Colon (tissue), 2 donors: ENCODE measurements at regions not wholly inside any gene's neighbourhood (a gene's known extent, or its start where the extent isn't known, plus 50 kb on each side); places are given as distances from the start of the nearest gene placed in this dataset.

Experiments used
- FAIRE-seq: peaks from 2 replicates; lab custom pipeline; 2012; peaks lifted over from hg19 to GRCh38; lab: Jason Lieb, UNC
- donor health status: control.
- donor health status: control.

DNA sequence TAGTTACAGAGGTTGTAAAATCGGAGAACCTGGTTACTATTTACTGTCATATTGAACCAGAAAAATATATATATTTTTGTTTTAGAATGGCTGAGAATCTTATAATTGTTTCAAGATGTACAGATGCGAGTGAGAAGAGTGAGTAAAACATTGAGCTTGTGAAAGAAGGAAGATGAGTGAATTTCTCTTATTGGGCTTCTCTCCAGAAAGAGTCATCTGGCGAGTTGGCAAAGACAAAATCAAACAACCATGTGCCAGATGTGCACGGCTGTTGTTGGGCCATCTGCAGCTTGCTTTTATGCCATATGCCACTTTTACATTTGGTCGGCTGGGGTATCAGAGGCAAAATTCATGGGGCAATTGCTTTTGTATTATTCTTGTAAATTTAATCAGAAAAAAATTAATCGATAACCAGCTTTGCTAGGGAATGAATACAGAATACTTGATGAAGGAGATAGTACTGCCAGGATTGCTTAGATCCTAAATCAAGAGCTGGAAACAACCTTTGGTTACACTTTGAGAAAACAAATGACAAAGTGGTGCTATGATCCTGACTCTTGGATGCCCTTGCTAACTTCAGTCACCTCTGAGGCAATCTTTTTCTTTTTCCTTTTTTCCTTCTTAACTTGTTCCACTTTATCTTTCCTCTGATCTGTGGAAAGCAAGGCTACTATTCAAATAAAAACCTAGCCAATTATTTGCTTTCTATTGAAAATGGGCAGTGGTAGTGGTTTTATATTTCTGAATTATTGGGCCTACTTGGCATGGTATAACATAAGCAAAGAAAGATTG, 97.1 kb upstream of the GRIK2 start:
- no peak for FAIRE-seq

DNA sequence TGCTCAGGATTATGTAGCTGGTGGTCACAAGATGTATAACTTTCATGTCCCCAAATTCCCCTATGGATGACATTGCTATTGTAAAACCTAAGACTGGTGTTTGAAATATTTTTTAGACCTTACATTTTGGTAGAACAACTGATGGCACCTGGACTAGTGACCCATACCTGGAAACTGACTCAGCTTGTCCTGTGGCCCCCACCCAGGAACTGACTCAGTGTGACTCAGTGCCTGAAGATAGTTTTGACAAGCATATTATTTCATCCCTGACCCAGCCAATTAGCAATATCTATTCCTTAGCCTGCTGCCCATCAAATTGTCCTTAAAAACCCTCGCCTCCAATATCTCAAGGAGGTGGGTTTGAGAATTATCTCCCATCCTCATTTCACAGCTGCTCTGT, 90.9 kb upstream of the GRIK2 start:
- no peak for FAIRE-seq

DNA sequence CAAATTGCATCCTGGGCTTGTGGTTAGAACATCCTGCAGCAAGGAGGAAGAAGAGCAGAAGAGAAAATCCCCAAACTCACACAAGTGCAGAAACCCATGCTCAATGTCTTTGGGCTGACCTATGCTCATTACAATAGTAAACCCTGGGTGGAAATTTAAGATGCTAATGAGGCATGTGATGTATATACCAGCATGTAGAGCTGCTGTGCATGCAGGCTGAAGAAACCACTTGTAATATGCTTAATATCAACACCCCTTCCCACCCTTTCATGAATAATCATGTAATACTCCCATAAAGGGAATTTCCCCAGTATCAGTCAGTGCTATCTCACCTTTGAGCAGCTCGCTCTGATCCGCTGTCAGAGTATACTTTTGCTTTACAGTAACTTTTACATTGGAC, 90.0 kb upstream of the GRIK2 start:
- no peak for FAIRE-seq

DNA sequence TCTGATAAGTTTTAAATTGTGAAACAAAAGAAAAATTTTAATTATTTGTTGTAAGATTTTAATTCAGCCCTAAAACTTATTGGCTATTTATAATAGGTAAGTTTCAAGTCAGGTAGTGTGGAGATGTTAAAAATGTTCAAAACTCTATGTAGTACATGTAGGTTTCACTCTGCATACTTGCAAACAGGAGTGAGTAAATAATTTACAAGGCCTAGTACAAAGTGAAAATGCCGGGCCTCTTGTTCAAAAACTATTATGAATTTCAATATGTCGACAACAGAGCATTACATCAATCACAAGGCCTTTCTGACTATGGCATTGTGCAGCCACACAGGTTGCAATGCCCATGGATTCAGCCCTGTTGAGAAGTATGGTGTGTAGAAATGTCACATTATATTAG, 80.9 kb upstream of the GRIK2 start:
- no peak for FAIRE-seq

DNA sequence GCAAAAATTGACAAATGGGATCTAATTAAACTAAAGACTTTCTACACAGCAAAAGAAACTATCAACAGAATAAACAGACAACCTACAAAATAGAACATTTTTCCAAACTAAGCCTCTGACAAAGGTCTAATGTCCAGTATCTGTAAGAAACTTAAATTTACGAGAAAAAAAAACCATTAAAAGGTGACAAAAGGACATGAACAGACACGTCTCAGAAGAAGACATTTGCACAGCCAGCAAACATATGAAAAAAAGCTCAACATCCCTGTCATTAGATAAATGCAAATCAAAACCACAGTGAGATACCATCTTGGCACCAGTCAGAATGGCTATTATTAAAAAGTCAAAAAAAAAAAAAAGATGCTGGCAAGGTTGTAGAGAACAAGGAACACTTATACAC, 70.6 kb upstream of the GRIK2 start:
- FAIRE-seq, result no peak

DNA sequence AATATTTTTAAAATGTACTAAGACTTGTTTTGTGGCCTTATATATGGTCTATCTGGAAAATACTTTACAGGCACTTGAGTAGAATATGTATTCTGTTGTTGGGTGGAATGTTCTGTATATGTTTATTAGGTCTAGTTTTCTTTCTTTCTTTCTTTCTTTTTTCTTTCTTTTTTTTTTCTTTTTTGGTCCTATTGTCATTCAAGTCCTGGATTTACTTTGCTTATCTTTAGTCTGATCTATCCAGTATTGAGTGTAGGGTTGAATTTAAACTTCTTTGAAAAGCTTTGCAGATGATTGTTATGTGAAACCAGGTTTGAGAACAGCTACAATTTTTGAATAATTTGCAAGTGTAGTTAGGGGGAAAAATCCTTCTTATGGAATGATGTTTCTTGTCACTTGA, 67.1 kb upstream of the GRIK2 start:
- FAIRE-seq, result no peak

DNA sequence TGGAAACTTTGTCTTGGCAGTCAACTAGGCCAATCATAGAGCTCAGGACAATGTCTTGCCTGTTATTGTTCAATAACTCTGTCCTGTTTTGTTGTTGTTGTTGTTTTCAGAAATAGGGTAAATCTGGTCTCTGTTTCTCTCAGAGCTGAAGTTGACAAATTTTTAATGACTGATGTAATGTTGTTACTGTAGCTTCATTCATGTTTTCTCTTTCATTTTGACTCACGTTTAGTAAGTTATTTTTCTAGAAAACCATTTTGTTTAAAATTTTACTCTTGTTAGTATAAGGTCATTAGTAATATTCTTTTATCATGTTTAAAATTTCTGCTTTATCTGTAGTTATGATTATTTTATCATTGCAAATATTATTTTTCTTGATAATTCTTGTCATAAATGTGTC, 51.6 kb upstream of the GRIK2 start:
- no peak for FAIRE-seq
